Lower lobe of right lung (tissue), 2 donors: ENCODE measurements at regions not wholly inside any gene's neighbourhood (a gene's known extent, or its start where the extent isn't known, plus 50 kb on each side); places are given as distances from the start of the nearest gene placed in this dataset.

Experiments
- ATAC-seq, 2 donors: fragments of 200-7000 bp; cut with Tn5 transposase; one replicate each; pipeline ENCODE4 v1.9.1; 2020 to 2022; ENCODE audit warnings: mild to moderate bottlenecking in 2 of 2, moderate library complexity in 2 of 2
- DNase-seq: peaks from one replicate; pipeline ENCODE4 v3.0.0-alpha.2; 2020
- H3K27ac ChIP-seq: fragments of 200-600 bp; one replicate; pipeline ENCODE4 v1.8.0; 2022
- H3K27me3 ChIP-seq: fragments of 200-600 bp; one replicate; pipeline ENCODE4 v1.8.0; 2022; ENCODE audit warnings: low read depth
- H3K36me3 ChIP-seq: fragments of 200-600 bp; one replicate; pipeline ENCODE4 v1.8.0; 2022; ENCODE audit warnings: mild to moderate bottlenecking
- H3K4me1 ChIP-seq: fragments of 200-600 bp; one replicate; pipeline ENCODE4 v1.8.0; 2022
- H3K4me3 ChIP-seq: fragments of 200-600 bp; one replicate; pipeline ENCODE4 v1.8.0; 2022; ENCODE audit warnings: mild to moderate bottlenecking
- H3K9me3 ChIP-seq: fragments of 200-600 bp; one replicate; pipeline ENCODE4 v1.8.0; 2022
- intact Hi-C: fragments of 100-400 bp; cut with DNase I; formaldehyde crosslinking; loops from one replicate; pipeline ENCODE4 v1.11.0; 2022
- TF ChIP-seq, protein P1 (sequence below): fragments of 200-600 bp; IDR thresholded peaks from one replicate; pipeline ENCODE4 v1.8.0; 2022; ENCODE audit warnings: antibody characterized with exemption, mild to moderate bottlenecking
- donor health status: DM: no; HTN: yes; CAD: no; lungs with severe emphysema.

DNA sequence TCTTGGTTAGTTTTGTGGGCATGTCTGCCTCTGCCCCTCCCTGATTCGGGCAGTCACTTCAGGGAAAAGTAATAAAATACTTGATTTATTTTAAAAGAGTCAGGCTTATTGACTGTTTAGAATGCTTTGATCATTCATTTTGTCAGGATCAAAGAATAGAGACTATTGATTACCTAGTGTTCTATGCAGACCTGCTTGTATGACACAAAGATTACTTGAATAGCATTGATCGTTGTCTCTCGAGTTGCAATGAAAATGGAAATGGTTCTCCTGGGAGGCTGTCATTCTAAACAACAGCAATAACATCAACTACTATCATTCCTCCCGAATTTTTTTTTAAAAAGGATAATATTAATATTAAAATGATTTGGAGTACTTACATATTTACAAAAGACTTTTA, 133.2 kb upstream of the DMAC1 start:
- DNase-seq (no peak), ATAC-seq (no peak)
- TF ChIP-seq, protein P1, sequence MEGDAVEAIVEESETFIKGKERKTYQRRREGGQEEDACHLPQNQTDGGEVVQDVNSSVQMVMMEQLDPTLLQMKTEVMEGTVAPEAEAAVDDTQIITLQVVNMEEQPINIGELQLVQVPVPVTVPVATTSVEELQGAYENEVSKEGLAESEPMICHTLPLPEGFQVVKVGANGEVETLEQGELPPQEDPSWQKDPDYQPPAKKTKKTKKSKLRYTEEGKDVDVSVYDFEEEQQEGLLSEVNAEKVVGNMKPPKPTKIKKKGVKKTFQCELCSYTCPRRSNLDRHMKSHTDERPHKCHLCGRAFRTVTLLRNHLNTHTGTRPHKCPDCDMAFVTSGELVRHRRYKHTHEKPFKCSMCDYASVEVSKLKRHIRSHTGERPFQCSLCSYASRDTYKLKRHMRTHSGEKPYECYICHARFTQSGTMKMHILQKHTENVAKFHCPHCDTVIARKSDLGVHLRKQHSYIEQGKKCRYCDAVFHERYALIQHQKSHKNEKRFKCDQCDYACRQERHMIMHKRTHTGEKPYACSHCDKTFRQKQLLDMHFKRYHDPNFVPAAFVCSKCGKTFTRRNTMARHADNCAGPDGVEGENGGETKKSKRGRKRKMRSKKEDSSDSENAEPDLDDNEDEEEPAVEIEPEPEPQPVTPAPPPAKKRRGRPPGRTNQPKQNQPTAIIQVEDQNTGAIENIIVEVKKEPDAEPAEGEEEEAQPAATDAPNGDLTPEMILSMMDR, result no peak
- no peaks in the 10 kb centered on the region for H3K36me3 ChIP-seq
- H3K4me1 ChIP-seq, result peaks cover 5% of the 10 kb centered on the region
- intact Hi-C loops, result no loop called here
- no peaks in the 10 kb centered on the region for H3K9me3 ChIP-seq
- H3K27me3 ChIP-seq, result no peaks in the 10 kb centered on the region
- H3K27ac ChIP-seq, result no peak overlapping the region
- no peak overlapping the region for H3K4me3 ChIP-seq

GRCh38 chr9:7930613-7931012, 131.0 kb upstream of the DMAC1 start:
- no peak for ATAC-seq
- DNase-seq, result no peak
- intact Hi-C loops, result no loop called here
- Histone ChIP-seq H3K27me3 (no peaks in the 10 kb centered on the region), H3K4me1 (no peaks in the 10 kb centered on the region), H3K27ac (no peak overlapping the region), H3K4me3 (no peak overlapping the region), H3K9me3 (no peaks in the 10 kb centered on the region), H3K36me3 (no peaks in the 10 kb centered on the region)
- TF ChIP-seq, protein P1, result no peak

DNA sequence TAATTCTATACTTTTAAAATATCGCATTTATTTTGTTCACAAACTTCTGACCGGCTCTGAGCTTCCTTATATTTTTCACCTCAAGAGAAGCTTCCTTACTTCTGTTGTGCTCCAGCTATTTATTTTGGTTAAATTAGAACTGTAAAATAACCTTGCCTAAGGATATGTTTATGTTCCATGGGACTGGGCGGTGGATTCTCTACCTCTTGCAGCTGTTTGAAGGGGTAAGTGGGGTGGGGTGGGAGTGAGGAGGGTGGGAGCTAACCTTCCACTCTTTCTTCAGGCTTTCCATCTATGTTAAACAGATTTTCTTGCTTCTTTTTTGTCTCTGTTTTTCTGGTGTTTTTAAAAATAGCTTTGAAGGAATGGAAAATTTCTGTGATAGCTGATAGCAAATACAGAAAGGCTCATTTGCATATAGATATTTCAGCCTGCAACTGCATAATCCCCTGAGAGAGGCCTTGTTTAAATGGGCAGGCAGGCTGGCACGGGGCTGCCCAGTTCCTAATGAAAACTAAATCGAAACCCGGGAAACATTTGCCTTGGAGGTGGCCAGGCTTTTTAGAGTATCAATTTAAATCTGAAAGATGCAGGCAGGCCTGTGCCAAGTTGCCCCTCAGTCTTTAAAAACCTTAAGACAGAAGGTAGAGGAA, 122.1 kb upstream of the DMAC1 start:
- DNase-seq, result no peak
- intact Hi-C loops, result no loop called here
- no peaks in the 10 kb centered on the region for H3K36me3 ChIP-seq
- H3K9me3 ChIP-seq, result no peaks in the 10 kb centered on the region
- no peaks in the 10 kb centered on the region for H3K4me1 ChIP-seq
- no peak overlapping the region for H3K4me3 ChIP-seq
- H3K27ac ChIP-seq, result no peak overlapping the region
- H3K27me3 ChIP-seq, result no peaks in the 10 kb centered on the region
- no peak for ATAC-seq
- TF ChIP-seq, protein P1, result no peak

- Histone ChIP-seq H3K27ac (no peak overlapping the region), H3K27me3 (no peaks in the 10 kb centered on the region), H3K36me3 (no peaks in the 10 kb centered on the region), H3K9me3 (no peaks in the 10 kb centered on the region), H3K4me3 (no peak overlapping the region), H3K4me1 (no peaks in the 10 kb centered on the region)
- intact Hi-C loops, result no loop called here
- TF ChIP-seq, protein P1, result no peak
- no peak for DNase-seq
- ATAC-seq, result no peak
Observed at GRCh38 chr9:7912037-7912535, 112.5 kb upstream of the DMAC1 start.

GRCh38 chr9:7910426-7911020, 110.9 kb upstream of the DMAC1 start:
- H3K27me3 ChIP-seq, result no peaks in the 10 kb centered on the region
- peak in 1 of 2 donors; percentile 36 for ATAC-seq
- no peaks in the 10 kb centered on the region for H3K9me3 ChIP-seq
- no peaks in the 10 kb centered on the region for H3K4me1 ChIP-seq
- DNase-seq, result no peak
- TF ChIP-seq, protein P1, result no peak
- H3K4me3 ChIP-seq, result no peak overlapping the region
- H3K36me3 ChIP-seq, result no peaks in the 10 kb centered on the region
- intact Hi-C loops, result no loop called here
- H3K27ac ChIP-seq, result no peak overlapping the region
